OCI-LY3 (cell line): ENCODE measurements at regions not wholly inside any gene's neighbourhood (a gene's known extent, or its start where the extent isn't known, plus 50 kb on each side); places are given as distances from the start of the nearest gene placed in this dataset.

Experiments
- H2AFZ ChIP-seq: fragments of 200-600, 300-600 bp; shearing (Covaris generic); 2 replicates; pipeline ENCODE4 v1.6.0; 2014; ENCODE audit warnings: antibody characterized with exemption, low read depth, low read length
- H3K27ac ChIP-seq: fragments of 200-600, 300-600 bp; sonication (generic); 2 replicates; pipeline ENCODE4 v1.5.1; 2014; ENCODE audit warnings: mild to moderate bottlenecking, low read length, moderate library complexity, mixed read lengths
- H3K27me3 ChIP-seq: fragments of 200-600, 300-600 bp; sonication (generic); 2 replicates; pipeline ENCODE4 v1.6.1; 2014; ENCODE audit warnings: low read depth, low read length, mixed read lengths
- H3K36me3 ChIP-seq: fragments of 200-600, 300-600 bp; sonication (generic); replicated peaks from 2 replicates; pipeline ENCODE3; 2014; ENCODE audit warnings: low read depth, low read length, mixed read lengths
- H3K4me1 ChIP-seq: fragments of 300-600, 200-600 bp; sonication (generic); 2 replicates; pipeline ENCODE4 v1.6.1; 2014; ENCODE audit warnings: low read length, mixed read lengths
- H3K4me2 ChIP-seq: fragments of 200-600, 300-600 bp; sonication (generic); 2 replicates; pipeline ENCODE4 v1.6.1; 2014; ENCODE audit warnings: low read length, mixed read lengths
- H3K4me3 ChIP-seq: fragments of 300-600, 200-600 bp; sonication (generic); 2 replicates; pipeline ENCODE4 v1.5.1; 2014; ENCODE audit warnings: antibody characterized with exemption, mild to moderate bottlenecking, low read length, moderate library complexity
- H3K79me2 ChIP-seq: fragments of 300-600, 200-600 bp; shearing (Covaris generic); 2 replicates; pipeline ENCODE4 v1.6.1; 2014; ENCODE audit warnings: mild to moderate bottlenecking, low read length, mixed read lengths
- H3K9ac ChIP-seq: fragments of 300-600, 200-600 bp; shearing (Covaris generic); 2 replicates; pipeline ENCODE4 v1.6.0; 2014; ENCODE audit warnings: mild to moderate bottlenecking, low read length, moderate library complexity
- H3K9me3 ChIP-seq: fragments of 200-600, 300-600 bp; shearing (Covaris generic); 2 replicates; pipeline ENCODE4 v1.6.1; 2014; ENCODE audit warnings: low read length, mixed read lengths; ENCODE audit not compliant: insufficient read depth
- H4K20me1 ChIP-seq: fragments of 200-600, 300-600 bp; sonication (generic); 2 replicates; pipeline ENCODE4 v1.6.1; 2016; ENCODE audit warnings: low read length, mixed read lengths; ENCODE audit not compliant: insufficient read depth
- CTCF ChIP-seq: fragments of 200-600, 300-600 bp; sonication (generic); IDR thresholded peaks from 2 replicates; pipeline ENCODE4 v1.5.1; 2014; ENCODE audit warnings: antibody characterized with exemption, low read length, low read depth
- EZH2phosphoT487 ChIP-seq: fragments of 200-600 bp; shearing (Covaris generic); IDR thresholded peaks from 2 replicates; pipeline ENCODE4 v1.6.1; 2018; ENCODE audit warnings: antibody characterized with exemption, mixed run types, low read depth

GRCh38 chr4:158333820-158334219 lies 123.5 kb downstream of the TMEM144 start:
- Histone ChIP-seq H3K27me3 (no peaks in the 10 kb centered on the region), H3K4me1 (peaks cover 2% of the 10 kb centered on the region; the same call in 1 of the 2 replicates), H3K4me3 (no peak overlapping the region), H2AFZ (no peak overlapping the region), H3K79me2 (no peaks in the 10 kb centered on the region), H3K36me3 (no peaks in the 10 kb centered on the region), H4K20me1 (no peaks in the 10 kb centered on the region), H3K27ac (no peak overlapping the region), H3K4me2 (no peak overlapping the region), H3K9ac (no peak overlapping the region), H3K9me3 (no peaks in the 10 kb centered on the region)
- no peak for TF ChIP-seq EZH2phosphoT487
- TF ChIP-seq CTCF: no peak

DNA sequence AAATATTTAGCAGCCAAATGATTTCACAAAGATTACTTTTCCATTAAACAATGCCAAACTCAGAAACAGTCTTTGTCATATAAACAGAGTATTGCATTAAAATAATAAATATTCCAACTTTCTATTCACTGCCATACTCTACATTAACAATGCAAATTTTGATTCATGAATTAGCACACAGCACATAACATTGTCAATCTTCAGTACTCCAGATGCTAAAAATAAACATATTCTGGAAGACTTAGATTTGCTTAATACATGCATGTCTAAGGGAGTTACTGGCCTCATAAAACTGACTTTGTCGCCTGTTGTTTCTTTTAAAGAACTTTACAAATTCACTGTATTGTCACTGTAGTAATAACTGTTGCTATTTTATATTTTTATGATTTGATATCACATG lies 131.6 kb downstream of the TMEM144 start:
- H3K4me3 ChIP-seq: no peak overlapping the region
- no peaks in the 10 kb centered on the region; the same call in 1 of the 2 replicates for H3K27me3 ChIP-seq
- no peak overlapping the region for H3K4me2 ChIP-seq
- no peaks in the 10 kb centered on the region for H3K79me2 ChIP-seq
- no peaks in the 10 kb centered on the region for H3K4me1 ChIP-seq
- H4K20me1 ChIP-seq: no peaks in the 10 kb centered on the region
- H3K36me3 ChIP-seq: no peaks in the 10 kb centered on the region
- TF ChIP-seq EZH2phosphoT487: no peak
- TF ChIP-seq CTCF: no peak
- H3K9ac ChIP-seq: no peak overlapping the region
- H2AFZ ChIP-seq: no peak overlapping the region
- no peaks in the 10 kb centered on the region for H3K9me3 ChIP-seq
- no peak overlapping the region for H3K27ac ChIP-seq

- TF ChIP-seq EZH2phosphoT487 (no peak), CTCF (no peak)
- Histone ChIP-seq H3K36me3 (no peaks in the 10 kb centered on the region), H3K9ac (no peak overlapping the region), H2AFZ (no peak overlapping the region), H3K27ac (no peak overlapping the region), H3K4me2 (no peak overlapping the region), H3K79me2 (no peaks in the 10 kb centered on the region), H3K9me3 (no peaks in the 10 kb centered on the region), H3K27me3 (no peaks in the 10 kb centered on the region; the same call in 1 of the 2 replicates), H4K20me1 (no peaks in the 10 kb centered on the region), H3K4me3 (no peak overlapping the region), H3K4me1 (no peaks in the 10 kb centered on the region)
Measured at GRCh38 chr4:158346576-158346975, 136.3 kb downstream of the TMEM144 start.

DNA sequence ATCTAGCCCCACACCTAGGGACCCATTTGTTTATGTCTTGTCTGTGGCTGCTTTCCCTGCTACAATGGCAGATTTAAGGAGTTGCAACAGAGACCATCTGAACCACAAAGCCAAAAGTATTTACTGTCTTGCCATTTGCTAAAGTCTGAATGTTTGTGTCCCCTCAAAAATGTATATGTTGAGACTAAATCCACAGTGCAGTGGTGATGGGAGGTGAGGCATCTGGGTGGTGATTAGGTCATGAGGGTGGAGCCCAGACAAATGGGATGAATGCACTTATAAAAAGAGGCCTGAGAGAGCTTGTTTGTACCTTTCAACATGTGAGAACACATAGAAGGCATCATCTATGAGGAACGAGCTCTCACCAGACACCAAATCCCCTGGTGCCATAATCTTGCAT lies 137.3 kb downstream of the TMEM144 start:
- Histone ChIP-seq H3K4me2 (no peak overlapping the region), H3K9me3 (no peaks in the 10 kb centered on the region), H3K79me2 (no peaks in the 10 kb centered on the region), H3K27me3 (no peaks in the 10 kb centered on the region; the same call in 1 of the 2 replicates), H4K20me1 (no peaks in the 10 kb centered on the region), H3K4me1 (no peaks in the 10 kb centered on the region), H3K4me3 (no peak overlapping the region), H3K9ac (no peak overlapping the region), H3K36me3 (no peaks in the 10 kb centered on the region), H2AFZ (no peak overlapping the region), H3K27ac (no peak overlapping the region)
- TF ChIP-seq EZH2phosphoT487: no peak
- TF ChIP-seq CTCF: no peak
